GM21529 (cell line): ENCODE measurements at regions not wholly inside any gene's neighbourhood (a gene's known extent, or its start where the extent isn't known, plus 50 kb on each side); places are given as distances from the start of the nearest gene placed in this dataset.

Experiments used
- ATAC-seq: cut with Tn5 transposase; IDR thresholded peaks from one replicate; pipeline ENCODE4 v1.9.1; 2021; ENCODE audit not compliant: unreplicated experiment

- no peak for ATAC-seq
Measured at GRCh38 chr3:189103208-189103607, 68.6 kb upstream of the TPRG1 start.

DNA sequence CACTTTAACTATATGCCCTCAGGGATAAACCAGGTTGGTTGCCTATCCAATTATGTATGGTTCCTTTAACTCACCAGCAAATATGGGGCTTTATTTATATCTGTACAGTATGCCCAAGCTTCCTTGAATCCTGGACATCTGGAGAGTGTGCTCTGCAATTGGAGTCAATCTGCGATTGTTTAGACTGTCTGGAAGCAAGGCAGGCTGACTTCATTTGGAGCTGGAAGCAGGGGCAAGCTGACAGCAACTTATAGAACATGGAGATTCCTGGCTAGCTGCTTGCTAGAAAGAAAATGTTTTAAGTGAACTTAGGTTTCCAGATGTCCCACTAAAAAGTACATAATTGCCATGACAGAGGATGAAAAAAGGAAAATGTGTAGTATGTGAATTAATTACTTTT is 63.7 kb upstream of the TPRG1 start:
- no peak for ATAC-seq

DNA sequence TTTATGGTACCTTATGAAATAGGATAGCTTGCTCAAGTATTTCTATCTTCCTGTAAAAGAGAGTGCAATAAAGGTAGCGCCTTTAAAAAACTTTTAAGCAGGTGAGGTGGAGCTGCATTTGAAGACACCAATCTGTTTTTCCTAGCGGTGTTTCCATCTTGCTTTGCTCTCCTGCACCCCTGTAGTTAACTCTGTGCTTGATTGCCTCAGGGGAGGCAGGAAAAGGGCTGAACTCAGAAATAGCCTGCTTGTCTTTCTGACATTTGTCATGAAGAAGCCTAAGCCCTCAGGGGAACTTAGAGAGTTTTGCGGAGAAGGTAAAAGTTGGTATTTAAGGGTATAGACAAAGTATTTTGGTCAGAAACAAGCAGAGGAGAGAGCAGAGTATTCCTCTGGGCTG is 63.0 kb upstream of the TPRG1 start:
- ATAC-seq = no peak

DNA sequence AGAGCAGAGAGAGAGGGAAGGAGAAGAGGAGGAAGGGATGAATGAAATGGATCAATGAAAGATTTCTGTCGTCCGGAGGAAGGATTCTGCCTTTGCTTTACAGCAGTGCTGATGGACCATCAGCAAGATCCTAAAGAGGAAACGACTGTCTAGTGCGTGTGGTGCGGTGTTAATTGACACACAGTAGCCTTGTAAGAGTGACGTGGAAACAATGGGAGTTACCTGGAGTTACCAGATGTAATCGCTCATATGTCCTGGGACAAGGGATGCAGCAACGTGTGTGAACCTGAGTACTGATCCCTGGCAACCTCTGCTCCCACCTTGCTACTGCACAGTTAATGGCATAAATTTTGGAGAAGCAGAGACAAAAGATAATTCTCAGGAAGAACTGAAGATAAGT is 62.6 kb upstream of the TPRG1 start:
- ATAC-seq = no peak

DNA sequence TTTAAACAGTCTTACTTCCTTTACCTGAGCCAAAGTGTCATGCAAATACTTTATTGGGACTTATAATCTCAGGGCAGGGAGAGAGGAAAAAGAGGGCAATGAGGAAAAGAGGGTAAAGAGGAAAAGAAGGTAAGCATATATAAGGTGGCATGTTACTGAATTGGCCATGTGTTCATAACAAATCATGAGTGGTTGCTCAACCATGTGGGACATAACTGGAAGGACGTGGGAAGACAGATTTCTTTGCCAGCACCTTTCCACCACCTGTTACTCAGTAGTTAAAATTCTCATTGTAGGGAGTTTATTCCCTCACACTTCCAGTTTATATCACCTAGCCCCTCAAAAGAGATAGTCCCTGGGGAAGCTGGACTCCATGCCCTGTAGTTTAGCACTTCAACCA is 54.7 kb upstream of the TPRG1 start:
- no peak for ATAC-seq

DNA sequence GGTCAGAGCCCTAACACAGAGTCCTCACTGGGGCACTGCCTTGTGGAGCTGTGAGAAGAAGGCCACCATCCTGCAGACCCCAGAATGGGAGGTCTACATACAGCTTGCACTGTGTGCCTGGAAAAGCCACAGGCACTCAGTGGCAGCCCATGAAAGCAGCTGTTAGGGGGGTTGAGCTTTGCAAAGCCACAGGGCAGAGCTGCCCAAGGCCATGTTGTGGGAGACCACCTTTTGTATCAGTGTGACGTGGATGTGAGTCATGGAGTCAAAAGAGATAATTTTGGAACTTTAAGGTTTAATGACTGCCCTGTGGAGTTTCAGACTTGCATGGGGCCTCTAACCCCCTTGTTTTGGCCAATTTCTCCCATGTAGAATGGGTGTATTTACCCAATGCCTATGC is 52.9 kb upstream of the TPRG1 start:
- ATAC-seq = no peak

DNA sequence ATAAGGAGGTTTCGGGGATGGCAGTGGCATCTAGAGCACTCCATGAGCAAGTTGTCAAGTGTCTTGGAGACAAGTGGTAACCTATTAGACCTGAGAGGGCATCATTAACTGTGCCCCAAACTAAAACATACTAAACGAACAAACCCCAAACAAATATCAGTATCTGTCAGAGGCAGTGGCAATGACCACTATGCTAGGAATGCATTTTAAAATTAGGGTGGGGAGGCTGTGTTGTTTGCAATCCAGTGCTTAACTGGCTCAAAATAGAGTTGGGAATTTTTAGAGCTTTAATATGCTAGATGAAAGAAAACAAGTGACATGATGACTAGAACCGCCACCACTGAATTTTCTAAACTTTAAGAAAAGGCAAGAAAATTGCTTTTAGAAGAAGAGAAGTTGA is 51.8 kb upstream of the TPRG1 start:
- ATAC-seq = no peak

GRCh38 chr3:189121092-189121491 is 50.7 kb upstream of the TPRG1 start:
- ATAC-seq = no peak
